Lung microvascular endothelial cell (primary cell): ENCODE measurements at regions not wholly inside any gene's neighbourhood (a gene's known extent, or its start where the extent isn't known, plus 50 kb on each side); places are given as distances from the start of the nearest gene placed in this dataset.
"Not testable (repeated sequence)": the region's sequence is repeated elsewhere in the genome, so short reads cannot be mapped to it uniquely, and the experiment has no call there.

Source experiments
- DNase-seq, 2 donors: peaks; one replicate each; pipeline versions ENCODE4 v3.0.0 to v3.0.0-alpha.2; 2010; ENCODE audit warnings: low read depth in 2 of 2

DNA sequence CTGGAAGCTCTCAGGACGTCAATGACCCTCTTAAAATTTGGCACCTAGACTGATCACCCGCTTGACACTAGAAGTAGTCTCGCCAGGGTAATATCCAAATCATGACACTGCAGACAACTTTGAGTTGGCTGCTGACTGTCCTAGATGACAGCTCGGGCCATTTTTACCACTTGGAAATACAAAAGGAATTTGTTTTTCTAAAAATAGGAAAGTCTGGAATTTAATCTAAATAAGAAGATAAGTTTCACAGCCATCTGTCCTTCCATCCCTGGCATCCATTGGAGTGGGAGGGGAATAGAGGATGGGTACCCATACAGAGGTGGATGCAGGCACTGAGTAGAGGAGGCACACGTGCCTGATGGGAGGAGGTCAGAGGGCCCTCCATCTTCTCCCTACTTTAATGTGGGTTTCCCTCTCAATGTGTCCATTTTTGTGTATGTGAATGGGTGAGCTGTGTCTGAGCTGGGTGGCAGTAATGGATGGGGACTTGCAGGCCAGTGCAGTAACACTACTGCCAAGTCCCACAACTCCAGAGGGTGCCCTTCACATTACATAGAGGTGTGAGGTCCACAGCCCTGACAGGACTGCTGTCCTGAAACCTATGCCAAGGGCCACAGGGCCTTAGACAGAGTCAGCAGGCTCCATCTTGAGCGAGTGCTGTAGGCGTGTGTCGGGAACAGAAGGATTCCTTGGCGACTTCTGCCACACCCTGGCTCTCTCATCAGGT is 104.8 kb upstream of the IPO9 start:
- no peak for DNase-seq

DNA sequence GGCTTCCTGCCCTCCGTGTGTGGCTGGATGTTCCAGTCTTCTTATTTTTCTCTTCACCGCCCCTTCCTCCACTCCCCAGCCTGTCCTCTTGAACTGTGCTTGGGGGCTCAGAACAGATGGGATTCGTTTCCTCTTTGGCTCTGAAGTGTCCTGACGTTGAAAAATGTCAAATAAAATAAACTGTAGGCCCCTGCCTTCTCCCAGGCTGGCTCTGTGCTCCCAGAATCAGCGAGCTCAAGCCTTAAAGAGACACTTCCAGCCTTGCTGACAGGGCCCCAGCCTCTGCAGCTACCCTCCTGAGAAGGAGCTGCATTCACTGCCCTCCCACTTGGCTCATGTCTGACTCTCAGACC is 104.2 kb upstream of the IPO9 start:
- DNase-seq: peak; percentile 46 to 48

DNA sequence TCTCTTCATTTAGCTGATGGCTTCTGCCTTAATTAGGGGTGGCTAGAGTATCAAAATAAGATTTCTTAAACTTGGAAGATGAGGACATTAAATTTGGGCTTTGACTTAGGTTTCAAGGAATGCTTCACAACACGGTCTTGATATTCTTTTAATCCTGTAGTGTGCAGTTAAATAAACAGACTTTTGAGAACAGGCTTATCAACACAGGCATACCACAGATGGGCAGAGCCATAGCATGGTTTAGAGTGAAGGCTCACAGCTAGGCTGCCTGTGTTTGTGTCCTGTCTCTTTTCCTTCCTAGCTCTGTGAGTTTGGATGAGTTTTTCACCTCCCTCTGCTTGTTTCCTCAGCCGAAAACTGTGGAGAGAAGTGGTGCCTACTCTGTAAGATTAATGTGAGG is 102.3 kb upstream of the IPO9 start:
- DNase-seq: no peak

DNA sequence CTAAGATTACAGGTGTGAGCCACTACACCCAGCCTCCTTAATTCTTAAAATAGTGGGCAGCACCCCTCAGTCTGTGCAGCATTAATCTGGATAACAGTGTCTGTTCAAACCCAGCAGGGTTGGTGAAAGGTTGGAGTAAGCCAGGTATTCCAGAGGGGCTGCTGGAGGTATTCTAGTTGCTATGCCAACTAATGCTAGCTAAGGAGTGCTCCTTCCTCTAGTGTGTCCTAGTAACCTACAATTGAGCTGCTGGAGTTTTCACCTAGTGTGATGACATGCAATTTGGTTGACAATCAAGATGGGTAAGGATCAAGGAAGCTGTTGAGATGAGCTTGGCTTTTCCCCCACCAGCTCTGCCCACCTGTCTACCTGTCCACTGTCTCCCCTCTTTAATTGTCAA is 100.2 kb upstream of the IPO9 start:
- DNase-seq: no peak

DNA sequence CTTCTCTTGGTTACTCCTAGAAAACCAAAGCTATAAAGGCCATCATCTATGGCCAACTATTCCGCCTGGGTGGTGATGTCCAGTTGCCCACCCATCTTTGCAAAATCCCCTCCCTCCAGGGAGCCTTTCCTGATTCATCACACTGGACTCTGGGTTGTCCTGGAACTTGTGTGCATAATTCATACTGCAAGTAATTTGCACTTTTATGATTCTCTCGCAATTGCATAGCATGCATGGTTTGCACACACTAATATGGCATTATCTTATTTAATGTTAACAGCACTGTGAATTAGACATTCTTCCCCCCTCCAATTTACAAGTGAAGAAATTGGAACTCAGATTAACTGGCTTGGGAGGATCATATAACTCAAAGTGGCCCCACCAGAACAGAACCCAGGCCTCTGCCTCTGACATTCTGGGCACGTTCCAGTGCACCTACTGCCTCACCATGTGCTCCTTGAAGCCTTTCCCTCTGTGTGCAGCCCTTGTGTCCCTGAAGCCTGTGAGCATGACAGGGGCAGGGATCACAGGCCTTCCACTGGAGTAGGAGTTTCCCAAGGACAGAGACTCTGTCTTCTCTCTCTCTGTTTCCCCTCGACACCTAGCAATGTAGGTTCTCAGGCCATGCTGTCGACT is 98.9 kb upstream of the IPO9 start:
- DNase-seq: no peak

DNA sequence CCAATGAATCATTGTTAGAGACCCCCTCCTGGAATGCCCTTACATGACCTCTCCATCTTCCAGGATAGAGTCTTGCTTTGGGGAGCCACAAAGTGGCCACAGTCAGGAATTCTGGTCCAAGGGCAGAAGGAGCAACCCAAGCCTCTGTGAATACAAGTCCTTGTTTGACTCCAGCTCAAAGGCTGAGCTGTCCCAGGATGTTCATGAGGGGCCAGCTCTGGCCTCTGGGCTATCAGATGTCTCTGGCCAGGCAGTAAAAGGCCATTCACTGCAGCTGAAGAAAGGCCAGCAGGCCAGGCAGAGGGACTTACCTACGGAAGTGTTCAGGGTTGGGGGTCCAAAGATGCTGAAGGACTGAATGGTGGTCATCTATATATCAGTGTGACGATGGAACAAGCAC is 98.3 kb upstream of the IPO9 start:
- DNase-seq: no peak

DNA sequence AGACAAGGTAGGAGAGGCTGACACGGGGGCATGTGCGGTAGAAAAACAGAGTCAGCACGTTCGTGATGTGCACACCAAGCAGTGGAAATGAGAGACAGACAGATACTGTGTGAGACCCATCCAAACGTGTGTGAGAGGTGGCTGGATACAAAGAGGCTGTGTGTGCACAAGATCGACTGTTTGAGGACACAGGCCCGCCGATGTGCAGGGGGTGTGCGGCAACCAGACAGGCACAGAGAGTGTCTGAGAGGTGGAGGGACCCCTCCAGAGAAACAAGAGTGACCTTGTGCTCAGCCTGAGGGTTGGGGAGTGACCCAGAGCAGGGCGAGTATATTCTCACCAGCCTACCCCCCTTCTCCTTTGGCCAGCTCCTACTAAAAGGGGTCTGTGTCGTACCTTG is 97.8 kb upstream of the IPO9 start:
- DNase-seq: no peak

DNA sequence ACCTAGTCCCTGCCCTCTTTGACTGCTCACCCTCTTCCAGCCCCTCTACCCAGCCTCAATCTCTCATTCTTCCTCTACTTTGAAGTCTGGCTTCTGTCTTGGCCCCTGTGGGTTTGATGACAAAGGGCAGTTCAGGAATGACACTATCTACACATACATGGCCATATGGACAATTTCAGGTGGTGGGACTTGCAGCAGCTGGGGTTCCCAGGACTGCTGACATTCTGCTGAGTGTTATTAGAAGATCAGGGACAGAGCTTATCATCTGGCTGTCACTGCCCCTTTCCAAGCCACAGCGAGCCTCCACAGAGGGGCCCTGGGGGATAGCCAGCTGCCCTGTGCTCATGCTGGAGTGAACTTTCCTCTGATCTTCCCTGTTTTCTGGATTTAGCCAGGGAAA is 97.4 kb upstream of the IPO9 start:
- no peak for DNase-seq

DNA sequence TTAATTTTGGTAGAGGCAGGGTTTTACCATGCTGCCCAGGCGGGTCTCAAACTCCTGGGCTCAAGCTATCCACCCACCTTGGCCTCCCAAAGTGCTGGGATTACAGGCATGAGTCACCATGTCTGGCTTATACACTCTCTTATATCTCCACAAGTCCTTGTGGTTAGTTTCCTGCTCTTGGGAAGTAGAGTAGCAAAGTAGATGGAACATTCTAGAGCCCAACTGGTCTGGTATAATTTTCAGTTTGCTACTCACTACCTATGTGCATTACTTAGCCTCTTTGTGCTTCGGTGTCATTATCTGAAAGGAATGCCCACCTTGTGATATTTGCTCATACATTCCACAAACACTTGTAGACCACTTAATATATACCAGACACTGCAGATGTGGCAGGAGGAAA is 96.6 kb upstream of the IPO9 start:
- DNase-seq: no peak

DNA sequence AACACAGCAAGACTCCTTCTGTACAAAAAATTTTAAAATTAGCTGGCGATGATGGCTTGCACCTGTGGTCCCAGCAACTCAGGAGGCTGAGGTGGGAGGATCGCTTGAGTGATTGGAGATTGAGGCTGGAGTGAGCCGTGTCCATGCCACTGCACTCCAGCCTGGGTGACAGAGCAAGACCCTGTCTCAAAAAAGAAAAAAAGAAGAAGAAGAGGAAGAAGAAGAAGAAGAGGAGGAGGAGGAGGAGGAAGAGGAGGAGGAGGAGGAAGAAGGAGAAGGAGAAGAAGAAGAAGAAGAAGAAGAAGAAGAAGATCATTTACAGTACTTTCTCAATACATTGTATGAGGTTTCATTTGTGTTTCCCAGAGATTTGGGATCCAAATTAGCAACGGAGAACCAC is 94.7 kb upstream of the IPO9 start:
- DNase-seq: not testable (repeated sequence)

DNA sequence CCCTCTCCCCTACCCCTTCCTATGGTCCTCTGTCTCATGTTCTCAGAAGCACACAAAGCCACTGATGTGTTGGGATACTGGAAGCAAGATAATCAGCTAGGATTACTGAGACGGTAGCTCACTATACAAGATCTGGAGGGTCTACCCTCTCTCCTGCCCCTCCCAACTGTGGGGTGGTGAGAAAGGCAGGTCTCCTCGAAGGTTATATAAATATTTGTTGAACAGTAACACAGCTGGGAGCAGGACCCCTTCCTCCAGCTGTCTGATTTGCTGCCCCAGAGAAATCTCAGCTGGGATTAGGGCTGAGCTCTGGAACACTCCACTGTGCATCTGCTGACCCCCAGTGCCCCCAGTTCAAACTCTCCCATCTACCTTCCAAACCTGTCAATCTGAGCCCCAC is 94.2 kb upstream of the IPO9 start:
- DNase-seq: no peak

DNA sequence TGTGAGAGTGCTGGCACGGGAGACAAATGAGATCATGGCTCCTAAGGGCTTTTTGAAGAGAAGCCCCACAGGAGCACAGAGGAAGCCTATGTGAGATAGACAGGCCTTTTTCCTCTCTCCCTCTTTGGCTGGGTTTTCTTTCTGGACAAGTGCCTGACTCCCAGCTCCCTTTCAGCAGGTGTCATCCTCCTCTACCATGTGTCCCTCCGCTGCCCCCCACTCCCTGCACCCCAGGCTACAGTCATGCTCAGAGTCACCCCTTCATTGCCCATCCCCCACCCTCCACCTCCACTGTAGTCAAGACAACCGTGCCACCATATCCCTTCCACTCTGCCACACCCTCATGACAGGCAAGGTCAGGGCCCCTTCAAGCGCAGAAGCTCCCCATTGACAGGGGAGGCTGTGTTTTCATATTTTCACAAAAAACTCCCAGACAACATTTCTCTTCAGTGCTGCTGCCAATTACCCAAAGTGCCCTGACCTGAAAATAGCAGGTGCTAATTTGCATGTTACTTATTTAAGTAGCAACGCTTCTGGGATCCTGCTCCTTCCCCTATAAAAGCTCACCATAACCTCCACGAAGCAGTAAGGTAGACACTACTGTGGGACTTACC is 92.1 kb upstream of the IPO9 start:
- DNase-seq: no peak

DNA sequence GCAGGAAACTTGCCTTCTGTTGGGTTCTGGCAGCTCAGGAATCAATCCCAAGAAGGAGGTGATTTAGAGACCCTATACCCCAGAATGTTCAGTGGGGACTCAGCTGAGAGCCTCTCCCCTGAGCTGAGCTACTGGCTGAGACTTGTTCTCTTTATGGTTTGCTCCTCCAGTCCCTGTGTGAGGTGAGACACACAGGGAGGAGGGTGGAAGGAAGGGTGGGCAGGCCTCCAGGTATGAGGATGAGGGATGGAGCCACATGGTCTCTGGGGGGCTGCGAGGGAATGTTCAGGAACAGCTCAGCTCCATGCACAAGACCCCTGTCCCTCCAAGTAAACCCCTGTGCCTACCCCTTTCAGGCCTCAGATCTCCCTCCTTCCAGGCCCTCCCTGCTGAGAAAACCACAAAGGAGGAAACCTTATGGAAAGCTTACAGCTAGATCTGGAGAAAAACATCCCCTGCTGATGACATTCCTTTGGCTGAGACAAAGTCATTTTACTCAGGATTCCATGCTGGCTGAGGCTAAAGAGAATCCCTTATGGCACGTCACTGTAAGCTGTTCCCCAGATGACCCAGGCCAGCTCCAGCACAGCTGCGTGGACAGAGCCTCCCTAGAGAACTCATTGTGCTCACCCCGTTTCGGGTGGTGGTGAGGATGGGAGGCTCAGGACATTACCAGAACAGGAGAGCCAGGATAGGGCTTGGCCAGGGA is 91.5 kb upstream of the IPO9 start:
- DNase-seq: no peak

DNA sequence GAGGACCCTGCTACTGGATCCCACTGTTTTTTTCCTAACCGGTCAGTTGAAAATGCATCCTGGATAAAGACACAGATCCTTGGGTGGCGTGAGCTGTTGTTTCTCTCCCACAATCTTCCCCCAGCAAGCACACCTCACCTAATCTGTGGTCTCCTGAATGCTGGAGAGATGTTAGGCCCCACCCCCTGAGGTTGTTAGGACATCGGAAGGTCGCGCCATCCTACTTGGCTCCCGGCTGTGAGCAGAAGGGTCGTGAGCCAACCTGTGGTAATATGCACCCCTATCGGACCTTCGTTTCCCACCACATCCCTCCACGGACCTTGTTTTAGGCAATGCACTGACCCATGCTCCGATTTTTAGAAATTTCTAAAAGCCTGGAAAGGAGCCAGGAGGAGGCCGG is 89.9 kb upstream of the IPO9 start:
- DNase-seq: no peak

DNA sequence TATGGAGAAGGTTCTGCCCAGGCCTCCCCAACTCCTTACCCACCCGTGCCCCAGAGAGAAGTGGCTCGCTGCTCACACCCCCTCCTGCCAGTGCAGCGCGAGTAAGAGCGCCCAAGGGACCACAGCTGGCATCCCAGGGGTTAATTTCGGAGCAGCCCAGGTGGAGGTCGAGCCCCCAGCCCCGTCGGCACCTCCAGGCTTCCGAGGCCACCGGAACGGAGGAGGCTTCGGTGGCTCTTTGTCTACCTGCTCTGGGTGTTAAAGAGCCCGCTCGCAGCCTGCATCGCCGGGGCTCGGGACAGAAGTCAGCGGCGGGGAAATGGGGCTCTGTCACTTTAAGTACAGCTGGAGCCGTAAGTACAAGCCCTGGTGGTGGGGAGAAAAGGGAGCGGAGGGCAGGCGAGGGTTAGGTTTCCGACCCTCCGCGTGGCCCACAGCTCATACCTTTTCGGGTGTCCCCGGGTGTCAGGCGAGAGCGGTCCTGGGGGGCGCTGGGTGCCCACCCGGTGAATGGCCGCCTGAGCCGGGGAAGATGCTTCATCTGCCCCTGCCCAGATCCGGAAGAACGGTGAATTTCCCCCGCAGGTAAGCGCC is 89.4 kb upstream of the IPO9 start:
- DNase-seq: peak; percentile 53 to 62

DNA sequence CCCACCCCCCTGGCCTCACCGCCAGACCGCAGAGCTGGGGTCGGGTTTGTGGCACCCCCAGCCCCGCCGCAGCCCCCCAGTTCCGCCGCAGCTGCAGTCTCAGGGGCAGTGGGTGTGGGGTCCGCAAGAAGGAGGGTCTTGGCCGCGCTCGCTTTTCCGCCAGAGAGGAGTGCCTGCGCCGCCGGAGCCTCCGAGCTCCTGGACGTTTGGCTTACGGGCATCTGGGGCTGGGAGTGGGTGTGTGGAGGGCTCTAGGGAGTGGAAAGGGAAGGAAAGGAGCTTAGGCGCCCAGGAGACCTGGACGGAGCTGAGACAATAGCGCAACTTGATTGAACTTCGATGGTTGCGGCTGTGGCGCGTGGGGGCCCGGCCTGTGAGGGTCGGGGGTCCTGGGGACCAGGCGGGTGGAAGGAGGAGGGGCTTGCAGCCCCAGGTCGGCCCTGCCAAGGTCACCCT is 88.8 kb upstream of the IPO9 start:
- DNase-seq: peak in 1 of 2 donors; percentile 40

DNA sequence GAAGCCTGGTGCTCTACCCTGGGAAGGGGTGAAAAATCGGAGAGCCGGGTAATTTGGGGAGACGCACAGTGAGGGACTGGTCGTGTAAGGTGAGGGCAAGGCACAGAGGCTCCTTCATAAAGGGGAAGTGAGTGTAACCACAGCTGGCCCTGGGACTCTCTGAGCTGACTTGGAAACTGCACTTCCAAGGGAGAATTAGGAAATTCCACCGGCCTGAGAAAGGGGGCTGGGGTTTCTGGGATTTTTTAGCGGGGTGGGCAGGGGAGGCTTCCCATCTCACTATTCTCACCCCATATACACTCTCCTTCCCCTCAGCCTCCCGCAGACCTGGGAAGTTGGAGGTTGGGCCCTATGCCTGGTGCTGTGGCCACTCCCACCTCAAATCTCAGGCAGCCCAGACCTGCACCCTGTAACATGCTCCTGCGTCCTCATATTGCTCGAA is 88.3 kb upstream of the IPO9 start:
- DNase-seq: no peak

DNA sequence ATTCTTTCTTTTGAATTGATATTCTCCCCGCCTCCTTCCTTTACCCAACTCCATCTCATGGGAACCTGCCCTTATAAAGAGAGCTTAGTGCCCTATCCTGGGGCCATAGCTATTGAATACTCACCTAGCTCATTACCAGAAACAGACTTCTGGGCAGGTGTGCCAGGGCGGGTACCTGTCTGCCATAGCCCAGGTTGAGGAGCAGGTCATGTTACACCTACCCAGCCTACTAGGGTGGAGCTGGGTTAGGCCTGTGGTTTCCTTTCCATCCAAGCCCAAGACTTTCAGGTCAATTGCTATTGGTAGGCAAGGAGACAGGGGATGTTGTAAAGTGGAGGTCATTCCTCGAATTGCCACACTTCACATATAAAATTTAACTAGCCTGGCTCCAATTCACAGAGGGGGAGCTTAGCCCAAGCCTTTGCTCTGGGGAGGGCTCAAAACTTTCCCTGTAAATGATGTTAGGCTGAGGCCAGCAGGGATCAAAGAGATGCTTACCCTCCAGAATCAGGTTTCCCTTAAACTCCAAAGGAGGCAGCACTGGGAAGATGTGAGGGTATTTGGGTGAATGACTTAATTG is 87.1 kb upstream of the IPO9 start:
- DNase-seq: no peak

DNA sequence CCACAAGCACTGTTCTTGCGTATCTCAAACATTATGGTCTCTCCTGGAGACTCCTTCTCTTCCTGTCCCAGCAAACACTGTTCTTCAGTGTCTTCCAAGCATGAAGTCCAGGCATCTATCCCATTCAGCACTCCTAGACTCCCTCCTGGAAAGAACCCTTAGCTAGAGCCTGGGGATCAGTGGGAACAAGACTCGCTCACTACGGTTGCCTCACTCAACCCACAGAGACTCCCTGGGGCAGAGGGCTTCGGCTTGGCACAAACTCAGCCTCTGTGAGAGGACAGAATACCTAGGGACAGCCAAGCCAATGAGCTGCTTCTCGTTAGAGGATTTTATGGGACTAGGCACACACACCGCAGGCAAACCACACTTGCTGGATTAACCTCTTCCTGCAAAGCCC is 86.5 kb upstream of the IPO9 start:
- DNase-seq: no peak

DNA sequence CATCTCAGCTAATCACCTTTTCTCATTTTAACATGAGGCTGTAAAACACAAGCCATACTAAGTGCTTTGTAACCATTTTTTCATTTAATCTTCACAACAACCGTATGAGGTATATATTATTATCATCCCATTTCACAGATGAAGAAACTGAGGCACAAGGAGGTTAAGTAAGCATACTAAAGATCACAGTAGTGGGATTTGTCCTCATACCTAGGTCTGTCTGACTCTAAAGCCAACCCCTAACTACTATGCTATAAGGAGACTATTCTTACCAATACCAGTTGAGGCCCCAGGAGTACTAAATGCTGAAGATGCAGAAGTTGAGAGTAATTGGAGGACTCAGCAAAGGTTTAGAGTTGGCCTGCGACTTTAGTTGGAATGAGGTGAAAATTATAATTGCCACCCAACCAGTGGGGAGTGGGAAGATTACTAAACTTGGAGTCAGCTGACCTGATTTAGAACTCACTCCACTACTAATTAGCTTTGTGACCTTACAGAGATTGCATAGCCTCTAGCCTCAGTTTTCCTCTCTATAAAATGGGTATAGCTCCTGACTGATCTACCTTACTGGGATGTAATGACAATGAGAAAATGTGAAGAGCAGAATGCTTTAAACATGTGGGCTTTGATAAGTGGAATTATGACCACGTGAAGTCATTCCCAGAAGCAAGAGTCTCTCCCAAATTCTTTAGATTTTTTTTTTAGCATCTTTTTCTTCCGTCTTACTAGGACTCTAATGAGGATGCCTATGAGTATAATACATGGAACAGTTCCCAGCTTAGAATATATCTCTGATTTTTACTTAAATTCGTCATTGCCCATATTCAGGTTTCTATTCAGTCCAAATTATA is 85.8 kb upstream of the IPO9 start:
- no peak for DNase-seq

DNA sequence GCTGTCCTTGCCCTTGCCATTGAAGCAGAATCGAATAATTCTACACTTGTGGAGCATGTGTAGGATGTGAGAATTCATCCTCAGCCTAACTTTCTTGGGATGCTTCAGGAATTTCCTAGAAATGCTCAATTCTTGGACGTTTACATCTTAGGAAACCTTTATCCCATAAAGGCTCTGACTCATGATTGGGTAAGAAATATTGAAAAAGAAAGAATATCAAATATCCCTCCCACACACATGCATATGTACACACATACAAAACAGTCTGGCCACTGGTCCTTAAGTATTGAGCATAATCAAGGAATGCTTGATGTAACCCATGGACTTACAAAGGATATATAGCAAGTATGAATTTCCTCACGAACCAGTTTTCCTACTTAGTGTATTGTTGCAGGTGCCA is 83.9 kb upstream of the IPO9 start:
- no peak for DNase-seq
